ENCODE measurements at regions not wholly inside any gene's neighbourhood (a gene's known extent, or its start where the extent isn't known, plus 50 kb on each side); places are given as distances from the start of the nearest gene placed in this dataset.

DNA sequence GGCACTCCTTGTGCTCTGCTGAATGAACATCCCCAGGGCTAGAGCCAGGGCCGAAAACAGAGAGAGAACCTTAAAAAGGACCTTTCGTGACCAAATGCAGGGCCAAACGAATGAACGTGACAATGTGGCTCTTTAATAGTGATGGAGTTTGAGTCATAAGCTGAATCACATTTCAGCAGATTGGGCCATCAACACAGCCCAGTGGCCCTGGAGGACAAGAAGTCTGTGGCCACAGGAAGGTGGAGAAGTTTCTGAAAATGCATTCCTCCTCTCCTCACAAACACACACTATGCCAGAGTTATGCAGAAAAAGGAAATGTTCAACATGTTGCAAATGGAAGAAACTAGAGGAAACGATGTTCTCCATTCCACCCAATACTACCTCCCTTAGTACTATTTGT, 415.8 kb downstream of the HRH4 start:
- Histone ChIP-seq H3K9ac (ENCODE audit: low read depth in 1 of 2, low read length in 2 of 2) (no peak overlapping the region), H3K4me1 (ENCODE audit: control insufficient read depth in 4 of 4, insufficient read depth in 4 of 4, low read length in 3 of 4) (no peaks in the 10 kb centered on the region), H3K27ac (ENCODE audit: low read depth in 1 of 2, low read length in 2 of 2) (no peak overlapping the region), H3K36me3 (ENCODE audit: control insufficient read depth in 4 of 4, insufficient read depth in 3 of 4, low read depth in 1 of 4, low read length in 3 of 4) (no peaks in the 10 kb centered on the region), H3K9me3 (ENCODE audit: control insufficient read depth in 4 of 4, low read length in 3 of 4) (no peaks in the 10 kb centered on the region), H3K4me3 (ENCODE audit: low read depth in 1 of 3, low read length in 3 of 3) (no peak overlapping the region), H3K27me3 (ENCODE audit: control insufficient read depth in 4 of 4, insufficient read depth in 4 of 4, low read length in 3 of 4) (no peaks in the 10 kb centered on the region)
- no peak for TF ChIP-seq NR2F2 (IDR thresholded peaks at IDR 0.05)
- TF ChIP-seq, protein P1, sequence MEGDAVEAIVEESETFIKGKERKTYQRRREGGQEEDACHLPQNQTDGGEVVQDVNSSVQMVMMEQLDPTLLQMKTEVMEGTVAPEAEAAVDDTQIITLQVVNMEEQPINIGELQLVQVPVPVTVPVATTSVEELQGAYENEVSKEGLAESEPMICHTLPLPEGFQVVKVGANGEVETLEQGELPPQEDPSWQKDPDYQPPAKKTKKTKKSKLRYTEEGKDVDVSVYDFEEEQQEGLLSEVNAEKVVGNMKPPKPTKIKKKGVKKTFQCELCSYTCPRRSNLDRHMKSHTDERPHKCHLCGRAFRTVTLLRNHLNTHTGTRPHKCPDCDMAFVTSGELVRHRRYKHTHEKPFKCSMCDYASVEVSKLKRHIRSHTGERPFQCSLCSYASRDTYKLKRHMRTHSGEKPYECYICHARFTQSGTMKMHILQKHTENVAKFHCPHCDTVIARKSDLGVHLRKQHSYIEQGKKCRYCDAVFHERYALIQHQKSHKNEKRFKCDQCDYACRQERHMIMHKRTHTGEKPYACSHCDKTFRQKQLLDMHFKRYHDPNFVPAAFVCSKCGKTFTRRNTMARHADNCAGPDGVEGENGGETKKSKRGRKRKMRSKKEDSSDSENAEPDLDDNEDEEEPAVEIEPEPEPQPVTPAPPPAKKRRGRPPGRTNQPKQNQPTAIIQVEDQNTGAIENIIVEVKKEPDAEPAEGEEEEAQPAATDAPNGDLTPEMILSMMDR (IDR thresholded peaks at IDR 0.05; ENCODE audit: low read depth, low read length, missing input control), result no peak
- no peak for TF ChIP-seq YY1 (IDR thresholded peaks at IDR 0.05)
- TF ChIP-seq, protein P2, sequence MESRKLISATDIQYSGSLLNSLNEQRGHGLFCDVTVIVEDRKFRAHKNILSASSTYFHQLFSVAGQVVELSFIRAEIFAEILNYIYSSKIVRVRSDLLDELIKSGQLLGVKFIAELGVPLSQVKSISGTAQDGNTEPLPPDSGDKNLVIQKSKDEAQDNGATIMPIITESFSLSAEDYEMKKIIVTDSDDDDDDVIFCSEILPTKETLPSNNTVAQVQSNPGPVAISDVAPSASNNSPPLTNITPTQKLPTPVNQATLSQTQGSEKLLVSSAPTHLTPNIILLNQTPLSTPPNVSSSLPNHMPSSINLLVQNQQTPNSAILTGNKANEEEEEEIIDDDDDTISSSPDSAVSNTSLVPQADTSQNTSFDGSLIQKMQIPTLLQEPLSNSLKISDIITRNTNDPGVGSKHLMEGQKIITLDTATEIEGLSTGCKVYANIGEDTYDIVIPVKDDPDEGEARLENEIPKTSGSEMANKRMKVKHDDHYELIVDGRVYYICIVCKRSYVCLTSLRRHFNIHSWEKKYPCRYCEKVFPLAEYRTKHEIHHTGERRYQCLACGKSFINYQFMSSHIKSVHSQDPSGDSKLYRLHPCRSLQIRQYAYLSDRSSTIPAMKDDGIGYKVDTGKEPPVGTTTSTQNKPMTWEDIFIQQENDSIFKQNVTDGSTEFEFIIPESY (IDR thresholded peaks at IDR 0.05), result no peak
- TF ChIP-seq, protein P3, sequence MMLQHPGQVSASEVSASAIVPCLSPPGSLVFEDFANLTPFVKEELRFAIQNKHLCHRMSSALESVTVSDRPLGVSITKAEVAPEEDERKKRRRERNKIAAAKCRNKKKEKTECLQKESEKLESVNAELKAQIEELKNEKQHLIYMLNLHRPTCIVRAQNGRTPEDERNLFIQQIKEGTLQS (IDR thresholded peaks at IDR 0.05), result no peak
- no peak for TF ChIP-seq HNF4G (IDR thresholded peaks at IDR 0.05)
- TF ChIP-seq SP1 (IDR thresholded peaks at IDR 0.05), result no peak
- no peak for TF ChIP-seq RAD21 (IDR thresholded peaks at IDR 0.05)
- TF ChIP-seq, protein P4, sequence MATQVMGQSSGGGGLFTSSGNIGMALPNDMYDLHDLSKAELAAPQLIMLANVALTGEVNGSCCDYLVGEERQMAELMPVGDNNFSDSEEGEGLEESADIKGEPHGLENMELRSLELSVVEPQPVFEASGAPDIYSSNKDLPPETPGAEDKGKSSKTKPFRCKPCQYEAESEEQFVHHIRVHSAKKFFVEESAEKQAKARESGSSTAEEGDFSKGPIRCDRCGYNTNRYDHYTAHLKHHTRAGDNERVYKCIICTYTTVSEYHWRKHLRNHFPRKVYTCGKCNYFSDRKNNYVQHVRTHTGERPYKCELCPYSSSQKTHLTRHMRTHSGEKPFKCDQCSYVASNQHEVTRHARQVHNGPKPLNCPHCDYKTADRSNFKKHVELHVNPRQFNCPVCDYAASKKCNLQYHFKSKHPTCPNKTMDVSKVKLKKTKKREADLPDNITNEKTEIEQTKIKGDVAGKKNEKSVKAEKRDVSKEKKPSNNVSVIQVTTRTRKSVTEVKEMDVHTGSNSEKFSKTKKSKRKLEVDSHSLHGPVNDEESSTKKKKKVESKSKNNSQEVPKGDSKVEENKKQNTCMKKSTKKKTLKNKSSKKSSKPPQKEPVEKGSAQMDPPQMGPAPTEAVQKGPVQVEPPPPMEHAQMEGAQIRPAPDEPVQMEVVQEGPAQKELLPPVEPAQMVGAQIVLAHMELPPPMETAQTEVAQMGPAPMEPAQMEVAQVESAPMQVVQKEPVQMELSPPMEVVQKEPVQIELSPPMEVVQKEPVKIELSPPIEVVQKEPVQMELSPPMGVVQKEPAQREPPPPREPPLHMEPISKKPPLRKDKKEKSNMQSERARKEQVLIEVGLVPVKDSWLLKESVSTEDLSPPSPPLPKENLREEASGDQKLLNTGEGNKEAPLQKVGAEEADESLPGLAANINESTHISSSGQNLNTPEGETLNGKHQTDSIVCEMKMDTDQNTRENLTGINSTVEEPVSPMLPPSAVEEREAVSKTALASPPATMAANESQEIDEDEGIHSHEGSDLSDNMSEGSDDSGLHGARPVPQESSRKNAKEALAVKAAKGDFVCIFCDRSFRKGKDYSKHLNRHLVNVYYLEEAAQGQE (IDR thresholded peaks at IDR 0.05), result no peak
- no peak for TF ChIP-seq FOXA1 (IDR thresholded peaks at IDR 0.05)
- TF ChIP-seq HNF4A (conservative IDR thresholded peaks at IDR 0.05), result no peak
- no peak for TF ChIP-seq EGR1 (IDR thresholded peaks at IDR 0.05; ENCODE audit: low read depth in 2 of 2)
- TF ChIP-seq, protein P5, sequence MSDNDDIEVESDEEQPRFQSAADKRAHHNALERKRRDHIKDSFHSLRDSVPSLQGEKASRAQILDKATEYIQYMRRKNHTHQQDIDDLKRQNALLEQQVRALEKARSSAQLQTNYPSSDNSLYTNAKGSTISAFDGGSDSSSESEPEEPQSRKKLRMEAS (IDR thresholded peaks at IDR 0.05), result no peak
- no peak for TF ChIP-seq TAF1 (conservative IDR thresholded peaks at IDR 0.05)
- DNase-seq (ENCODE audit: low spot score), result no peak
- WGBS, result 78% methylated on average over 5 of the region's 5 CpGs

DNA sequence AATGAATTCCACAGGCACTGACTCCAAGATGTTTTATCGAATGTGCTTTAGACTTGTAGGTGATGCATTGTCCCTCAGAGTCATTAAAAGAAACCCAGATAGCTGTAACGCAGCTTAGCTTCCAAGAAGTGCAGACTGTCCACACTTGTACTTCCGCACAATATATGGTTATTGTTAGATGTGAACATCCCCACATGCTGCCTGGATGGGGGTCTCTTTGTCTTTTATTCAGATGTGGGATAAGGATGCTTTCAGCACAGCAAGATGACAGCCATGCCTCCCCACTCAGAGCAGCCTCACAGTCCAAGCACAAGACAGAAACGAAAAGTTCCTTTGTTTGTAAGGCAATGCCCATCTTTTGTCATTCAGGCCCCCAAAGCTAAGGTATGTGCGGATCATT, 416.6 kb downstream of the HRH4 start:
- no peak overlapping the region for H3K9ac ChIP-seq (ENCODE audit: low read depth in 1 of 2, low read length in 2 of 2)
- H3K27ac ChIP-seq (ENCODE audit: low read depth in 1 of 2, low read length in 2 of 2), result no peak overlapping the region
- no peak for DNase-seq (ENCODE audit: low spot score)
- H3K4me3 ChIP-seq (ENCODE audit: low read depth in 1 of 3, low read length in 3 of 3), result no peak overlapping the region
- no peaks in the 10 kb centered on the region for H3K9me3 ChIP-seq (ENCODE audit: control insufficient read depth in 4 of 4, low read length in 3 of 4)
- H3K36me3 ChIP-seq (ENCODE audit: control insufficient read depth in 4 of 4, insufficient read depth in 3 of 4, low read depth in 1 of 4, low read length in 3 of 4), result no peaks in the 10 kb centered on the region
- WGBS, result 74% methylated on average over 5 of the region's 5 CpGs
- no peaks in the 10 kb centered on the region for H3K4me1 ChIP-seq (ENCODE audit: control insufficient read depth in 4 of 4, insufficient read depth in 4 of 4, low read length in 3 of 4)
- TF ChIP-seq SP1 (IDR thresholded peaks at IDR 0.05), result no peak
- no peak for TF ChIP-seq HNF4A (conservative IDR thresholded peaks at IDR 0.05)
- TF ChIP-seq, protein P5 (IDR thresholded peaks at IDR 0.05), result no peak
- no peaks in the 10 kb centered on the region for H3K27me3 ChIP-seq (ENCODE audit: control insufficient read depth in 4 of 4, insufficient read depth in 4 of 4, low read length in 3 of 4)

Data from liver (tissue), 8 donors.